AG10803 (cell line): ENCODE measurements at regions not wholly inside any gene's neighbourhood (a gene's known extent, or its start where the extent isn't known, plus 50 kb on each side); places are given as distances from the start of the nearest gene placed in this dataset.

Experiments
- DNase-seq: peaks from one replicate; pipeline ENCODE4 v3.0.0; 2010; ENCODE audit warnings: low read depth
- H3K4me3 ChIP-seq: 2 replicates; pipeline ENCODE4 v1.5.1; 2011; ENCODE audit warnings: mild to moderate bottlenecking, low read length, control low read depth
- CTCF ChIP-seq: conservative IDR thresholded peaks from 2 replicates; pipeline ENCODE4 v1.5.1; 2011; ENCODE audit warnings: mild to moderate bottlenecking, low read length, control low read depth, inconsistent platforms

DNA sequence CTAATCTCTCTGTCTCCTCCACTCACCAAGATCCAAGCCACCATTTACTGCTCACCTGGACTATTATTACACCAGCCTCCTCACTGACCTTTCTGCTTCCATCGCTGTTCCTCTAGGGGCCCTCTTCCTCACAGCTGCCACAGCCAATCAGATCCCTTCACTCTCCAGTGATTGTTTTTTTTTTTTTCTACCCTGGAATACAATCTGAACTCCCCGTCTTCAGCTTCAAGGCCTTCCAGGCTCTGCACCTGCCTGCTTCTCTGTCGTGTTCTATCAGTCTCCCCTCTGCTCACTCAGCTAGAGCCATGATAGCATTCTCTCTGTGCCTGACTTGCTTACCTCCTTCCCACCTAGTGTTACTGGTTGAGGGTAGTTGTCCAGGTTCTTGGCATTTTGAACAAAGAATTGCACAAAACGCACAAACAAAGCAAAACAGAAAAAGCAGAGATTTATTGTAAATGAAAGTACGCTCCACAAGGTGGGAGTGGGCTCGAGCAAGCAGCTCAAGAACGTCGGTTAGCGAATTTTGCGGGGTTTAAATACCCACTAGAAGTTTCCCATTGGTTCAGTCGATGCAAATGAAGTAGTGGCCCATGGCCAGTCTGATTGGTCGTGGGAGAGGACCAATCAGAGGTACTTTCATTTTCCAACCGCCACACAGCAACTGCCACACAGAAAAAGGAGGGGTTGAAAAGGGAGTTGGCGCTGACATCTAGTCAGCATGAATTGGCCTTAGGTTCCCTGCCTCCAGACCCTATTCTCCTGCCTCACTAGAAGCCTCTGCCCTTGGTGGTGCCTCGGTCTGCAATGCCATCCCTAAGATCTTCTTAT, 188.9 kb downstream of the TLE3 start:
- no peak overlapping the region for H3K4me3 ChIP-seq
- no peak for TF ChIP-seq CTCF
- DNase-seq, result no peak

DNA sequence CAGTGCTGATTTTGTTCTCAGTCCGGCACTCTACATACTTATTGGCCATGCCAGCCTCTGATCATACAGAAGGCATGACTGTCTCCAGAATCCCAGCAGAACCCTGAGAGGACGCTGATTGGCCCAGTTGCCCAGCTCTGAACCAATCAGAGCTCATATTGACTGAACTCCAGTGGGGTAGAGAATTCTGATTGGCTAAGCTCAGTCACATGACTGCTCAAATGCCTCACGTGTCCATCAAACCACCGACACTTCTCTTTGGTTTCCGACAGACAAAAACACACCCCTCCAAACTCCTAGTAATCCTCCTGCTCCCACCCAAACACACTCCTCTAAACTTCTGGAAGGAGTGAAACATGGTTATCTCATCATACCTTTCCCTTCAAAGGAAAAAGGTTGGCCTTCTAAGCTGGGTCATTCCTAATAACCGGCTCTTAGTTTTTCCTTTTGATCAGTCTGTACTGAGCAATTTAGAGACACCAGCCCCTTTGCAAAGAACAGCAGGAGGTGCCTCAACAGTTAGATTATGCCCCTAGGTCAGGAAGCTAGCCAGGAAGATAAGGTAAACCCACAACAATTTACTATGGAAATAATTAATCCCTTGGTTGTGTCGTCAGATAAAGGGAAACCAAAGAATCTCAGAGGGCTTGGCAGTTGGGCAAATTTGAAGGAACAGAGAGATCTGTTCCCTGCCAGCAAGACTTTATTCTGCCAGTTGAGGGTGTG, 187.8 kb downstream of the TLE3 start:
- no peak for DNase-seq
- no peak overlapping the region for H3K4me3 ChIP-seq
- no peak for TF ChIP-seq CTCF

DNA sequence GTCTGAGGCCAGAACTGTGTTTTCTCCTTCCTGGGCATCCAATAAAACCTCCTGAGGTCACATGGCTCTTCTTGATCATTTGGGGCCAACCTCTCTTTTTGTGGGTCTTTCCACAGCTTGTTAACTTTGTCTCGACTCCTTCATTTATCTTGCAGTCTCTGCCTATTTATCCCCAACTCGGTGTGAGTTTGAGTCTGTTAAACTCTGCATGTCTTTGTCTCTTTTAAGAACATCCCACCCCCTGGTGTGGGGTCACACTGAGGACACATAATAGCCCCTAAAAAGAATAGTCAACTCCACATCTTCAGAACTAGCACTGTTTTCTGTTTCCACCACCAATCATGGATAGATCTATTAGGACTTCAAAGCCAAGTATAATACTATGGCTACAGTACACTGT, 187.2 kb downstream of the TLE3 start:
- no peak for DNase-seq
- TF ChIP-seq CTCF, result no peak
- H3K4me3 ChIP-seq, result no peak overlapping the region

DNA sequence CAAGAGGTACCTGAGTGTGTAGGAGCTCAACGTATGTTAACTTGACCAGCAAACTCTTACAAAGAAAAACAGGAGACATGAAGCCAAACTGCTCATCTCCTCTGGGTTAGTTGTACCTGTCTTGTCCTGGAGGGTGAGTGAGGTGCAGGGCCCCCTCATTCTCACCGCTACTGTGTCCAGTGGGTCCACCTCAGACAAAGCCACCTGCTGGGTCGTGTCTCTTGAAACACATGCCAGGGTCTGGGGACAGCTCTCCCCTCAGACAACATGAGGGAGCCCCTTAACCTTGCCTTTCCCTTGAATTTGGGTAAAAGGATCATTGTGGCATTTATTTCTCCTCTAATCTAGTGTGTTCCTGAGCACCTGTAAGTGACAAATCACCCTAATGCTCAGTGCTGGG, 185.6 kb downstream of the TLE3 start:
- TF ChIP-seq CTCF, result no peak
- no peak for DNase-seq
- H3K4me3 ChIP-seq, result no peak overlapping the region

GRCh38 chr15:69914040-69914439, 183.7 kb downstream of the TLE3 start:
- no peak for TF ChIP-seq CTCF
- DNase-seq, result no peak
- H3K4me3 ChIP-seq, result no peak overlapping the region

- DNase-seq, result no peak
- H3K4me3 ChIP-seq, result no peak overlapping the region
- no peak for TF ChIP-seq CTCF
These were observed 182.8 kb downstream of the TLE3 start for GRCh38 chr15:69914960-69915359.
